ENCODE measurements at regions not wholly inside any gene's neighbourhood (a gene's known extent, or its start where the extent isn't known, plus 50 kb on each side); places are given as distances from the start of the nearest gene placed in this dataset.

GRCh38 chr18:55763805-55764204 lies 175.8 kb upstream of the TCF4 start:
- TF ChIP-seq JUN (IDR thresholded peaks at IDR 0.05), result no peak
- TF ChIP-seq, protein P1, sequence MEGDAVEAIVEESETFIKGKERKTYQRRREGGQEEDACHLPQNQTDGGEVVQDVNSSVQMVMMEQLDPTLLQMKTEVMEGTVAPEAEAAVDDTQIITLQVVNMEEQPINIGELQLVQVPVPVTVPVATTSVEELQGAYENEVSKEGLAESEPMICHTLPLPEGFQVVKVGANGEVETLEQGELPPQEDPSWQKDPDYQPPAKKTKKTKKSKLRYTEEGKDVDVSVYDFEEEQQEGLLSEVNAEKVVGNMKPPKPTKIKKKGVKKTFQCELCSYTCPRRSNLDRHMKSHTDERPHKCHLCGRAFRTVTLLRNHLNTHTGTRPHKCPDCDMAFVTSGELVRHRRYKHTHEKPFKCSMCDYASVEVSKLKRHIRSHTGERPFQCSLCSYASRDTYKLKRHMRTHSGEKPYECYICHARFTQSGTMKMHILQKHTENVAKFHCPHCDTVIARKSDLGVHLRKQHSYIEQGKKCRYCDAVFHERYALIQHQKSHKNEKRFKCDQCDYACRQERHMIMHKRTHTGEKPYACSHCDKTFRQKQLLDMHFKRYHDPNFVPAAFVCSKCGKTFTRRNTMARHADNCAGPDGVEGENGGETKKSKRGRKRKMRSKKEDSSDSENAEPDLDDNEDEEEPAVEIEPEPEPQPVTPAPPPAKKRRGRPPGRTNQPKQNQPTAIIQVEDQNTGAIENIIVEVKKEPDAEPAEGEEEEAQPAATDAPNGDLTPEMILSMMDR (IDR thresholded peaks at IDR 0.05), result no peak
- TF ChIP-seq NPAS2 (CRISPR knock-in tag; IDR thresholded peaks at IDR 0.05; ENCODE audit: borderline replicate concordance), result no peak
